ENCODE measurements at regions not wholly inside any gene's neighbourhood (a gene's known extent, or its start where the extent isn't known, plus 50 kb on each side); places are given as distances from the start of the nearest gene placed in this dataset.
A peak's percentile ranks its signal among the peaks of the same experiment; 100 is the strongest.

- TF ChIP-seq CTCF (IDR thresholded peaks at IDR 0.05; ENCODE audit: low read depth, low read length) = no peak
- Histone ChIP-seq H3K27me3 (ENCODE audit: insufficient read depth, low read depth, severe bottlenecking) (no peaks in the 10 kb centered on the region), H3K4me3 (ENCODE audit: low read depth, low read length) (peak overlapping the region; percentile 36), H3K9me3 (ENCODE audit: severe bottlenecking) (no peaks in the 10 kb centered on the region), H3K27ac (no peak overlapping the region), H3K36me3 (no peaks in the 10 kb centered on the region)
- DNase-seq = no peak
Measured at GRCh38 chr6:156598855-156599180, 178.4 kb upstream of the ARID1B start.

DNA sequence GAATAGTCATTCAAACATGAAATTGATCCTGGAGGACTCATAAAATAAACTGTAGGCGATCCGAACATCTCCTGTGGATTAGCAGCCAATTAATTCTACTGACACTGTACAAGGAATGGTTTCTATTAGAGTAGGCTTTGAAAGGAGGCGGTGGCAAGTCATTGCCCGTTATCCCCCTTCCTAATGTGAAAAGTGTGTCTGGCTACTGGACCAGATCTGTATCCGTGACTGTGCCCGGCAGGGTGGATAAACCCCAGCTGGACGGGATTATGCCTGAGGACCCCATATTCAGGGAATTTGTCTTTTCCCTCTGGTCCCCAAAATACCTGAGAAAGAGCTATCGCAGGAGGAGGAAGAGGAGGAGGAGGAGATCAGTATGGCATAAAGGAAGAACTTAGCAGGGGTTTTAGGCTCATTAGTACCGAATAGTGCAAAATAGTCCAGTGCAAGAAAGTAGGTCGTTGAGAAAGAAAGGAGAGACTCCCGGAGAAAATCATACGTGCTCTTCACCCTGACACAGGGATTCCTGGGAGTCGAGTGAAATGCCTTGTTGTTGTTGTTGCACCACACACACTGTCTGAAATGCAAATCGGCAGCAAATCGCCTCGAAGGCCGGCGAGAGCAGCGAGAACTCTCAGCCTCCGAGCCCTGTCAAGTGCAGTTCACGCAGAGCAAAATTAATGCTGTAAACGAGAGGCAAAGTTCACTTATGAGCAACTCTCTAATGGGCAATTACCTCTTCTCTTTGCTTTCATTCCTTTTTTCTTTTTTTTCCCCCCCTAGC, 178.9 kb upstream of the ARID1B start:
- Histone ChIP-seq H3K36me3 (no peaks in the 10 kb centered on the region), H3K4me3 (ENCODE audit: low read depth, low read length) (peak overlapping the region; percentile 36), H3K27me3 (ENCODE audit: insufficient read depth, low read depth, severe bottlenecking) (no peaks in the 10 kb centered on the region), H3K27ac (no peak overlapping the region), H3K9me3 (ENCODE audit: severe bottlenecking) (no peaks in the 10 kb centered on the region)
- no peak for TF ChIP-seq CTCF (IDR thresholded peaks at IDR 0.05; ENCODE audit: low read depth, low read length)
- DNase-seq = no peak

DNA sequence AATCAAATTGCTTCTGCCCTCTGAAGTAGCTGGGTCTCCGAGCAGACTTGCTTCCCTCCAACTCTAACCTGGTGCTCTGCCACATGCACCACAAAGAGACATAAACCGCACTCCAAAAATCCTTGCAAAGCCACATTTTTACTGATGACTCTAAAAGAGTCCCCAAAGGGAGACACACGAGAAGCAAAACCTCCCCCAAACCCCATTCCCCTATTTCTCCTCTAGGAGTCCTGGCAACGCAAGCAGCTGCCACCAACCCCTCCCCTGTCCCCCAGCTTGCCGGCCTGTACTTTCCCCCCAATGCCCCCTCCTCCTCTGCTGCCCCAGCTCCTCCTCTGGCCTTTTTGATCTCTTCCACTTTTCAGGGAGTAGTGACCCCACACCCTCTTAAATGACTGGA, 180.1 kb upstream of the ARID1B start:
- no peak for TF ChIP-seq CTCF (IDR thresholded peaks at IDR 0.05; ENCODE audit: low read depth, low read length)
- no peak overlapping the region for H3K27ac ChIP-seq

DNA sequence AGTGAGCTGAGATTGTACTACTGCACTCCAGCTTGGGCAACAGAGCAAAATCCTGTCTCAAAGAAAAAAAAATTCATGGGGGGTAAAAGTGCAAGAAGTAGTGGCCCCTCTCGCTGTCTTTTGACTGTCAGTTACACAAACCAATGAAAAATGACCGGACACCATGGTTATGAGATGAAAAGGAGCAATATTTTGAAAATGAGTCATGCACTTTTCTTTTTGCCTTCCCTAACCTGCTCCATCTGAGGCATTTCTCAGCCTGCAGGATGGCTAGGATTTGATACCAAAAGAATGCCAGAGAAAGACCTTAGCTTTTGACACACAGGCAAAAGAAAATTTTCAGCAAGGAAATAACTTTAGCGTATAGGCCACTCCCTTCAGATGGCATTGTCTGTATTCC, 181.7 kb upstream of the ARID1B start:
- TF ChIP-seq CTCF (IDR thresholded peaks at IDR 0.05; ENCODE audit: low read depth, low read length) = no peak
- Histone ChIP-seq H3K36me3 (no peaks in the 10 kb centered on the region), H3K27me3 (ENCODE audit: insufficient read depth, low read depth, severe bottlenecking) (no peaks in the 10 kb centered on the region), H3K27ac (no peak overlapping the region), H3K4me3 (ENCODE audit: low read depth, low read length) (no peak overlapping the region), H3K9me3 (ENCODE audit: severe bottlenecking) (no peaks in the 10 kb centered on the region)
- no peak for DNase-seq

More for the DNA sequence above, 180.1 kb upstream of the ARID1B start:
- Histone ChIP-seq H3K4me3 (ENCODE audit: low read depth, low read length) (no peak overlapping the region), H3K9me3 (ENCODE audit: severe bottlenecking) (no peaks in the 10 kb centered on the region), H3K36me3 (no peaks in the 10 kb centered on the region), H3K27me3 (ENCODE audit: insufficient read depth, low read depth, severe bottlenecking) (no peaks in the 10 kb centered on the region)
- no peak for DNase-seq

- peak; percentile 42 for DNase-seq
- H3K9me3 ChIP-seq (ENCODE audit: severe bottlenecking) = no peaks in the 10 kb centered on the region
- no peaks in the 10 kb centered on the region for H3K36me3 ChIP-seq
- H3K27me3 ChIP-seq (ENCODE audit: insufficient read depth, low read depth, severe bottlenecking) = no peaks in the 10 kb centered on the region
- no peak overlapping the region for H3K4me3 ChIP-seq (ENCODE audit: low read depth, low read length)
- no peak for TF ChIP-seq CTCF (IDR thresholded peaks at IDR 0.05; ENCODE audit: low read depth, low read length)
- H3K27ac ChIP-seq = no peak overlapping the region
Measured at GRCh38 chr6:156593893-156594292, 183.3 kb upstream of the ARID1B start.

DNA sequence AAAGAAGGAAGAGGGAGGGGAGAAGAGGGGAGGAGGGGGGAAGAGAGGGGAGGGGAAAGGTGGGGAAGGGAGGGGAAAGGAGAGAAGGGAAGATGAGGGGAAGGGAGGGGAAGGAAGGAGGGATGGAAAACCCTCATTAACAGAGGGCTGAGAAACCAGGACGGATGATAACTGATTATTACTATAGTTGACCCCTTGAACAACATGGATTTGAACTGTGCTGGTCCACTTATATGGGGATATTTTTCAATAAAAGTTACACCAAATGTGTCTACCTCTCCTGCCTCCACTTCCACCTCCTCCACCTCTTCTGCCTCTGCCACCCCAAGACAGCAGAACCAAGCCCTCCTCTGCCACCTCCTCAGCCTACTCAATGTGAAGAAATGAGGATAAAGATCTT, 184.1 kb upstream of the ARID1B start:
- H3K9me3 ChIP-seq (ENCODE audit: severe bottlenecking) = no peaks in the 10 kb centered on the region
- no peak for DNase-seq
- TF ChIP-seq CTCF (IDR thresholded peaks at IDR 0.05; ENCODE audit: low read depth, low read length) = no peak

More for the DNA sequence above, 184.1 kb upstream of the ARID1B start:
- Histone ChIP-seq H3K36me3 (no peaks in the 10 kb centered on the region), H3K4me3 (ENCODE audit: low read depth, low read length) (no peak overlapping the region), H3K27ac (no peak overlapping the region), H3K27me3 (ENCODE audit: insufficient read depth, low read depth, severe bottlenecking) (no peaks in the 10 kb centered on the region)

All from WERI-Rb-1 (cell line).